GM12875 (cell line): ENCODE measurements at regions not wholly inside any gene's neighbourhood (a gene's known extent, or its start where the extent isn't known, plus 50 kb on each side); places are given as distances from the start of the nearest gene placed in this dataset.

Experiments
- H3K4me3 ChIP-seq: one replicate; pipeline ENCODE4 v1.5.1; 2011; ENCODE audit warnings: low read depth, low read length, control low read depth
- TF ChIP-seq, protein P1 (sequence below): IDR thresholded peaks from 2 replicates; pipeline ENCODE4 v1.5.1; 2011; ENCODE audit warnings: low read depth, mild to moderate bottlenecking, control low read depth, inconsistent platforms, low read length, moderate library complexity, borderline replicate concordance; ENCODE audit not compliant: insufficient read depth

GRCh38 chr20:53681352-53682212, 87.9 kb upstream of the ZNF217 start:
- TF ChIP-seq, protein P1, sequence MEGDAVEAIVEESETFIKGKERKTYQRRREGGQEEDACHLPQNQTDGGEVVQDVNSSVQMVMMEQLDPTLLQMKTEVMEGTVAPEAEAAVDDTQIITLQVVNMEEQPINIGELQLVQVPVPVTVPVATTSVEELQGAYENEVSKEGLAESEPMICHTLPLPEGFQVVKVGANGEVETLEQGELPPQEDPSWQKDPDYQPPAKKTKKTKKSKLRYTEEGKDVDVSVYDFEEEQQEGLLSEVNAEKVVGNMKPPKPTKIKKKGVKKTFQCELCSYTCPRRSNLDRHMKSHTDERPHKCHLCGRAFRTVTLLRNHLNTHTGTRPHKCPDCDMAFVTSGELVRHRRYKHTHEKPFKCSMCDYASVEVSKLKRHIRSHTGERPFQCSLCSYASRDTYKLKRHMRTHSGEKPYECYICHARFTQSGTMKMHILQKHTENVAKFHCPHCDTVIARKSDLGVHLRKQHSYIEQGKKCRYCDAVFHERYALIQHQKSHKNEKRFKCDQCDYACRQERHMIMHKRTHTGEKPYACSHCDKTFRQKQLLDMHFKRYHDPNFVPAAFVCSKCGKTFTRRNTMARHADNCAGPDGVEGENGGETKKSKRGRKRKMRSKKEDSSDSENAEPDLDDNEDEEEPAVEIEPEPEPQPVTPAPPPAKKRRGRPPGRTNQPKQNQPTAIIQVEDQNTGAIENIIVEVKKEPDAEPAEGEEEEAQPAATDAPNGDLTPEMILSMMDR, result no peak
- no peak overlapping the region for H3K4me3 ChIP-seq

DNA sequence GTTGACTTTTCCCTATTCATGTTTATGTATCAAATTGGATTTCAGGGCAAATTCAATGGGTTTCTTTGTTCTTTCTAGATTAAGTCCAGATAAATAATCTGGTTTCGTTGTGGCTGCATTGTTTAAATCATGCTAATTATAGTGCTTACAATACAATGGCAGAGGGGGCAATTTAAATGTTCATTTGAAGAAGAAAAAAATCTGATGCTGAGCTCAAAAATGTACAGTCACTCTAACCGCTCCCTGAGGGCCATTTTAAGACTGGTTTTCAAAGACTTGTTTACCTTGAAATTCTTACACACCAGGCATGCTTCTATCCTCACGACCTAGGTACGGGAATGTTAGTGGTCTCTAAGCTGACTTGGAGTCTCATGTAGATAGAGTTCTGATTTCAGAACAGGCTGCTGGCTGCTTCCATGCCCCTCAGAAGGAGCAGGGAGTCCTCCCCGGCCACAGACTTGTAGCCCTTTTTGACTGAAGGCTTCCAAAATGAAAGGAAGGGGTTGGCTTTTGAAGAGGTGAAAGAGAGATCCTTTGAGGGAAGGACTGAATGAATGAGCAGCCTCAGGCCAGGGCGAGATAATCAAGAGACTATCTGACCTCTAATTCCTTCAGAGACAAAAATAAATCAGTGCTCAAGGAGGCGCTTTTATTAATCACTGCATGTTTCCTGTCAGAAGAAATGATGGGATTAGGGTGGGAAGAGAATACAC, 86.1 kb upstream of the ZNF217 start:
- no peak overlapping the region for H3K4me3 ChIP-seq
- TF ChIP-seq, protein P1, result no peak

- TF ChIP-seq, protein P1, result no peak
- no peak overlapping the region for H3K4me3 ChIP-seq
Measured at GRCh38 chr20:53678990-53679596, 85.5 kb upstream of the ZNF217 start.

DNA sequence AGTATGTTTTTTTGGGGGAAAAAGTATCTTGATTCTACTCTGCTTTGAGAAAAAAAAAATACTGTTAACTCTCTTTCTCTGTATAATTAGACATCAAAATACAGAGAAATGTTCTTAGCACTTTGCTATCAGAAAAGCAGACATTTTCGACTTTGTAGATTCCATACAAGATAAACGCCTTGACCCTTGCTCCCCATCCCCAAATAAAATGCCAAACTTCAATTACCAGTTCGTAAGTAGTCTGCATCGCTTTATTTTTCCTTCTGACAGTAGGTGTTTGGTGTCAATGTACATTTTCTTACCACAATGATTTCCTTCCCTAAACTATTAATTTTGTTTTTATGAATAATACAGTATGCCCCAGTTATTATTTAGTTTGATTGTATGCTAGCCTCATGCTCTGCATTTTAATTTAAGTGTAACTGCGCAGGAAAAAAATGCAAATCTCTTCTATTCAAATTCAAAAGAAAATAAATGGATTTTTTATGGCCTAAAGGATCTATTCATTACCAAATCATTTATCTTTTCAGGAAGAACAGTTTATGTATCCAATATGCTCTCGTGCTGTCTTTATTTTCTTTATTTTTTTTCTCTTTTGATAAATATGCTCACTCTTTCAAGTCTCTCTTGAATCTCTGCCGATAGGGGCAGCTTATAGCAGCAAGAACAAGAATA, 84.8 kb upstream of the ZNF217 start:
- H3K4me3 ChIP-seq, result no peak overlapping the region
- TF ChIP-seq, protein P1, result no peak

DNA sequence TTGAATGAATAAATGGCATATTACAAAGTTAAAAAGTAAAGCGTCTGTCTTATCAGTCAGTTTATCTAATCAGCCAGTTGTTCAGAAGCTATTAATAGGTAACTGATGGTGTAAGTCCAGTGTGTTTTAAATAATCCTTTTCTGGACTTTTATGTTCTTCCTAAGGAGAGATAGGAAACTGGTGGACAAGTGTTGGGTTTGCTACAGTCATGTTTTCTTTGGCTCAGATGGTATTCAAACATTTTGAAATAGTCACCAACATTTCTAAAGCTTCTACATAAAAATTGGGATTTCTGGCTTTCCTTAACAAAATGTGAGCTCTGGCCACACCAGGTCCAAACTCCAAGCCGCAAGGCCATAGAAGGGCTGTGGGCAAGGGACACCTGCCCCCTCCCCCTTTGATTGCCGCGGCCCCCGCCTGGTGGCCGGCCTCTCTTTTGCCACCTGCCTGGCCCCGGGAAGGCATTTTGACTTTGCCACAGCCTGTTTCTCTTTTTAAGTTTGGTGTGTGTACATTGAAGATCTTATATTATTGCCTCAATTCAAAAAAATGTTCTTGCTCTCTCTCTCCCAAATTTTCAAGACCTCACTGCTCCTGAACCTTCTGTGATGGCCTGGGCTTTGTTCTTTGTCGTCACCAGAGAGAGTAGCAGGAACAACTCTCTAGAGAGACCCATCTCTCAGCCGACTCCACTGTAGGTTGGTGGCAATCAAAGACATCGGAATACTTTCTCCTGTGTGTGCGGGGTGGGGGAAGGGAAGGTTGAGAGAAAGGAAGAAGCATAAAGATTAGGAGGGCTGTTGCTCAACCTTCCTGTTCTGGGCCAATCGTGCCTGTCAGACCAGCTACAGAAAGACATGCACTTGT, 84.0 kb upstream of the ZNF217 start:
- TF ChIP-seq, protein P1, result no peak
- H3K4me3 ChIP-seq, result no peak overlapping the region

- TF ChIP-seq, protein P1, result no peak
- no peak overlapping the region for H3K4me3 ChIP-seq
Measured at GRCh38 chr20:53676987-53677386, 83.3 kb upstream of the ZNF217 start.
